ENCODE measurements at regions not wholly inside any gene's neighbourhood (a gene's known extent, or its start where the extent isn't known, plus 50 kb on each side); places are given as distances from the start of the nearest gene placed in this dataset.

- TF ChIP-seq CTCF (IDR thresholded peaks at IDR 0.05 in 4 of 5, conservative IDR thresholded peaks at IDR 0.05 in 1 of 5) (no peak), POLR2A (IDR thresholded peaks at IDR 0.05) (no peak)
Measured at GRCh38 chr15:29465816-29466215, 196.2 kb upstream of the NSMCE3 start.
